A673 (cell line): ENCODE measurements at regions not wholly inside any gene's neighbourhood (a gene's known extent, or its start where the extent isn't known, plus 50 kb on each side); places are given as distances from the start of the nearest gene placed in this dataset.

Source experiments
- EZH2 ChIP-seq: fragments of 200-600 bp; sonication (generic); IDR thresholded peaks from 2 replicates; pipeline ENCODE4 v1.6.1; 2017; ENCODE audit warnings: borderline replicate concordance, low read depth, mild to moderate bottlenecking, mixed read lengths, antibody characterized with exemption, low read length; ENCODE audit not compliant: poor library complexity, severe bottlenecking
- TF ChIP-seq, protein P1 (sequence below): fragments of 300-800, 200-600 bp; sonication (generic); conservative IDR thresholded peaks from 2 replicates; pipeline ENCODE4 v1.5.1; 2017; ENCODE audit warnings: low read depth, mild to moderate bottlenecking, antibody characterized with exemption, low read length, moderate library complexity, mixed read lengths

DNA sequence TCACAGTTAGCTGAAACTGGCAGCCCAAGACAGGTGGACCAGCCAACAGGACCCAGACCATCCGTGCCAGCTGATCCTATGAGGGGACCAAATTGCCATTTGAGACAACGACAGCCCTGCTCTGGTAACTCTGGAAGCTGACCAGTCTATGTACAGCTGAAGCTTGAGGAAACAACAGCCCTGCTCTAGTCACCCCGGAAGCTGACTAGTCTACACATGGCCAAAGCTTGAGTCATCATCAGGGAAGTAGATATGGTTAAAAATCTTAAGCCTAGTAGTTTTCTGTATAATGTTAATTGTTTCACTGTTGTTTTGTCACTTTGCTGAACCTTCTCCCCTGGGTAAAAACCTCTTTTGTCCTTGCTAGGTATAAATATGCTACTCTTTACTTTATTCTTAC is 905.4 kb upstream of the NDST4 start:
- TF ChIP-seq, protein P1, sequence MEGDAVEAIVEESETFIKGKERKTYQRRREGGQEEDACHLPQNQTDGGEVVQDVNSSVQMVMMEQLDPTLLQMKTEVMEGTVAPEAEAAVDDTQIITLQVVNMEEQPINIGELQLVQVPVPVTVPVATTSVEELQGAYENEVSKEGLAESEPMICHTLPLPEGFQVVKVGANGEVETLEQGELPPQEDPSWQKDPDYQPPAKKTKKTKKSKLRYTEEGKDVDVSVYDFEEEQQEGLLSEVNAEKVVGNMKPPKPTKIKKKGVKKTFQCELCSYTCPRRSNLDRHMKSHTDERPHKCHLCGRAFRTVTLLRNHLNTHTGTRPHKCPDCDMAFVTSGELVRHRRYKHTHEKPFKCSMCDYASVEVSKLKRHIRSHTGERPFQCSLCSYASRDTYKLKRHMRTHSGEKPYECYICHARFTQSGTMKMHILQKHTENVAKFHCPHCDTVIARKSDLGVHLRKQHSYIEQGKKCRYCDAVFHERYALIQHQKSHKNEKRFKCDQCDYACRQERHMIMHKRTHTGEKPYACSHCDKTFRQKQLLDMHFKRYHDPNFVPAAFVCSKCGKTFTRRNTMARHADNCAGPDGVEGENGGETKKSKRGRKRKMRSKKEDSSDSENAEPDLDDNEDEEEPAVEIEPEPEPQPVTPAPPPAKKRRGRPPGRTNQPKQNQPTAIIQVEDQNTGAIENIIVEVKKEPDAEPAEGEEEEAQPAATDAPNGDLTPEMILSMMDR = no peak
- no peak for TF ChIP-seq EZH2
